ENCODE measurements at regions not wholly inside any gene's neighbourhood (a gene's known extent, or its start where the extent isn't known, plus 50 kb on each side); places are given as distances from the start of the nearest gene placed in this dataset.

GRCh38 chr2:216745453-216745852, 50.1 kb upstream of the IGFBP5 start:
- no peak for TF ChIP-seq CTCF (conservative IDR thresholded peaks at IDR 0.05; ENCODE audit: low read length)
- no peak for TF ChIP-seq EZH2phosphoT487 (IDR thresholded peaks at IDR 0.05; ENCODE audit: borderline replicate concordance, low read depth, low read length)
